Adrenal gland (tissue), 5 donors: ENCODE measurements at regions not wholly inside any gene's neighbourhood (a gene's known extent, or its start where the extent isn't known, plus 50 kb on each side); places are given as distances from the start of the nearest gene placed in this dataset.

Experiments
- CTCF ChIP-seq, 6 experiments: fragments of 450-650 bp in 4 of 6; fragments of 200-600 bp in 2 of 6; sonication (generic) in 1 of 6; IDR thresholded peaks; 1 replicate in 5 of 6; 2 replicates in 1 of 6; pipeline versions ENCODE4 v1.5.1 to v1.8.0; 2016 to 2021; ENCODE audit warnings: antibody characterized with exemption in 6 of 6, mild to moderate bottlenecking in 2 of 6, moderate library complexity in 1 of 6
- POLR2A ChIP-seq, 2 donors: fragments of 450-650 bp; IDR thresholded peaks; one replicate each; pipeline ENCODE4 v1.6.1; 2017; ENCODE audit warnings: antibody characterized with exemption in 2 of 2, mild to moderate bottlenecking in 2 of 2, moderate library complexity in 1 of 2
- donor health status: DM: no; HTN: no; CAD: no.

DNA sequence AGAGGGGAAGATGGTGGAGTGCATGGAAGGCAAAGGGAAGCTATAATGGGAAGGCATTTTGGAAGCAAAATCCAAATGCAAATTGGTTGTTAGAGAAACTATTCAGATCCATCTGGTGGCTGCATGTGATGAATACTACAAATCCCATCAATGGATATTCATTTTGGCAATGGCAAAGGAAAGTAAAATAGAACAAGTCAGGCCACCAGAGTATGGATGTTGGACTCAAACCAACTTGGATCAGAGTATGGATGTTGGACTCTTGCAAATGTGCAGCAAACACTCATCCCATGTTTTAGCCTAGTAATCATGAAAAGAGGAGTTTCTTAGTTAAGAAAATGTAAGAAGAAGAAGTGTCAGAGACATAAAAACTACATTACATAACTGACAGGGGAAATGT lies 289.6 kb upstream of the DAB1 start:
- no peak for TF ChIP-seq CTCF (IDR thresholded peaks at IDR 0.05)
- TF ChIP-seq POLR2A (IDR thresholded peaks at IDR 0.05), result no peak
